ENCODE measurements at regions not wholly inside any gene's neighbourhood (a gene's known extent, or its start where the extent isn't known, plus 50 kb on each side); places are given as distances from the start of the nearest gene placed in this dataset.

GRCh38 chr7:7105800-7106582 is 76.4 kb upstream of the C1GALT1 start:
- H3K27me3 ChIP-seq (replicated peaks; ENCODE audit: control insufficient read depth, insufficient read depth, low read length): no peaks in the 10 kb centered on the region

GRCh38 chr7:7108931-7109330 is 73.4 kb upstream of the C1GALT1 start:
- no peak overlapping the region for H3K4me3 ChIP-seq (ENCODE audit: low read length)
- H3K36me3 ChIP-seq (ENCODE audit: control insufficient read depth, insufficient read depth, low read length, severe bottlenecking): no peaks in the 10 kb centered on the region
- peaks cover 6% of the 10 kb centered on the region for H3K9me3 ChIP-seq (ENCODE audit: control insufficient read depth, low read length)
- H3K27me3 ChIP-seq (replicated peaks; ENCODE audit: control insufficient read depth, insufficient read depth, low read length): no peaks in the 10 kb centered on the region
- peaks cover 11% of the 10 kb centered on the region for H3K4me1 ChIP-seq (ENCODE audit: control insufficient read depth, insufficient read depth, low read length)
- H3K9ac ChIP-seq (ENCODE audit: low read length): no peak overlapping the region
- DNase-seq (ENCODE audit: low read depth): no peak

More at GRCh38 chr7:7105800-7106582, 76.4 kb upstream of the C1GALT1 start:
- Histone ChIP-seq H3K4me3 (ENCODE audit: low read length) (no peak overlapping the region), H3K4me1 (ENCODE audit: control insufficient read depth, insufficient read depth, low read length) (peaks cover 14% of the 10 kb centered on the region), H3K9ac (ENCODE audit: low read length) (no peak overlapping the region), H3K9me3 (ENCODE audit: control insufficient read depth, low read length) (peaks cover 6% of the 10 kb centered on the region), H3K36me3 (ENCODE audit: control insufficient read depth, insufficient read depth, low read length, severe bottlenecking) (no peaks in the 10 kb centered on the region)
- no peak for DNase-seq (ENCODE audit: low read depth)

GRCh38 chr7:7109934-7110333 is 72.4 kb upstream of the C1GALT1 start:
- H3K36me3 ChIP-seq (ENCODE audit: control insufficient read depth, insufficient read depth, low read length, severe bottlenecking): no peaks in the 10 kb centered on the region
- H3K27me3 ChIP-seq (replicated peaks; ENCODE audit: control insufficient read depth, insufficient read depth, low read length): no peaks in the 10 kb centered on the region
- peaks cover 20% of the 10 kb centered on the region for H3K4me1 ChIP-seq (ENCODE audit: control insufficient read depth, insufficient read depth, low read length)
- H3K4me3 ChIP-seq (ENCODE audit: low read length): no peak overlapping the region
- H3K9me3 ChIP-seq (ENCODE audit: control insufficient read depth, low read length): peaks cover 6% of the 10 kb centered on the region
- no peak for DNase-seq (ENCODE audit: low read depth)
- H3K9ac ChIP-seq (ENCODE audit: low read length): no peak overlapping the region

GRCh38 chr7:7110706-7111105 is 71.6 kb upstream of the C1GALT1 start:
- Histone ChIP-seq H3K27me3 (replicated peaks; ENCODE audit: control insufficient read depth, insufficient read depth, low read length) (no peaks in the 10 kb centered on the region), H3K36me3 (ENCODE audit: control insufficient read depth, insufficient read depth, low read length, severe bottlenecking) (no peaks in the 10 kb centered on the region), H3K4me3 (ENCODE audit: low read length) (no peak overlapping the region), H3K9ac (ENCODE audit: low read length) (no peak overlapping the region), H3K9me3 (ENCODE audit: control insufficient read depth, low read length) (peaks cover 6% of the 10 kb centered on the region), H3K4me1 (ENCODE audit: control insufficient read depth, insufficient read depth, low read length) (peaks cover 28% of the 10 kb centered on the region)
- DNase-seq (ENCODE audit: low read depth): peak; percentile 56

GRCh38 chr7:7112868-7113267 is 69.5 kb upstream of the C1GALT1 start:
- Histone ChIP-seq H3K36me3 (ENCODE audit: control insufficient read depth, insufficient read depth, low read length, severe bottlenecking) (no peaks in the 10 kb centered on the region), H3K27me3 (replicated peaks; ENCODE audit: control insufficient read depth, insufficient read depth, low read length) (no peaks in the 10 kb centered on the region), H3K4me1 (ENCODE audit: control insufficient read depth, insufficient read depth, low read length) (peaks cover 25% of the 10 kb centered on the region), H3K4me3 (ENCODE audit: low read length) (no peak overlapping the region), H3K9ac (ENCODE audit: low read length) (no peak overlapping the region), H3K9me3 (ENCODE audit: control insufficient read depth, low read length) (peaks cover 6% of the 10 kb centered on the region)
- DNase-seq (ENCODE audit: low read depth): no peak

- Histone ChIP-seq H3K9ac (ENCODE audit: low read length) (peak overlapping the region; percentile 17), H3K36me3 (ENCODE audit: control insufficient read depth, insufficient read depth, low read length, severe bottlenecking) (no peaks in the 10 kb centered on the region), H3K9me3 (ENCODE audit: control insufficient read depth, low read length) (no peaks in the 10 kb centered on the region), H3K27me3 (replicated peaks; ENCODE audit: control insufficient read depth, insufficient read depth, low read length) (no peaks in the 10 kb centered on the region), H3K4me1 (ENCODE audit: control insufficient read depth, insufficient read depth, low read length) (peaks cover 25% of the 10 kb centered on the region), H3K4me3 (ENCODE audit: low read length) (peak overlapping the region; percentile 17)
- DNase-seq (ENCODE audit: low read depth): peak; percentile 31
These were observed 67.6 kb upstream of the C1GALT1 start for GRCh38 chr7:7114575-7115291.

- no peak overlapping the region for H3K4me3 ChIP-seq (ENCODE audit: low read length)
- no peaks in the 10 kb centered on the region for H3K9me3 ChIP-seq (ENCODE audit: control insufficient read depth, low read length)
- H3K36me3 ChIP-seq (ENCODE audit: control insufficient read depth, insufficient read depth, low read length, severe bottlenecking): no peaks in the 10 kb centered on the region
- no peak for DNase-seq (ENCODE audit: low read depth)
- H3K4me1 ChIP-seq (ENCODE audit: control insufficient read depth, insufficient read depth, low read length): peaks cover 32% of the 10 kb centered on the region
- H3K27me3 ChIP-seq (replicated peaks; ENCODE audit: control insufficient read depth, insufficient read depth, low read length): no peaks in the 10 kb centered on the region
- H3K9ac ChIP-seq (ENCODE audit: low read length): no peak overlapping the region
These were observed 64.3 kb upstream of the C1GALT1 start for GRCh38 chr7:7117935-7118586.

GRCh38 chr7:7118822-7119221 is 63.5 kb upstream of the C1GALT1 start:
- Histone ChIP-seq H3K4me3 (ENCODE audit: low read length) (no peak overlapping the region), H3K27me3 (replicated peaks; ENCODE audit: control insufficient read depth, insufficient read depth, low read length) (no peaks in the 10 kb centered on the region), H3K9me3 (ENCODE audit: control insufficient read depth, low read length) (no peaks in the 10 kb centered on the region), H3K4me1 (ENCODE audit: control insufficient read depth, insufficient read depth, low read length) (peaks cover 39% of the 10 kb centered on the region), H3K9ac (ENCODE audit: low read length) (no peak overlapping the region), H3K36me3 (ENCODE audit: control insufficient read depth, insufficient read depth, low read length, severe bottlenecking) (no peaks in the 10 kb centered on the region)
- no peak for DNase-seq (ENCODE audit: low read depth)

- no peaks in the 10 kb centered on the region for H3K36me3 ChIP-seq (ENCODE audit: control insufficient read depth, insufficient read depth, low read length, severe bottlenecking)
- no peak overlapping the region for H3K9ac ChIP-seq (ENCODE audit: low read length)
- H3K4me1 ChIP-seq (ENCODE audit: control insufficient read depth, insufficient read depth, low read length): peaks cover 38% of the 10 kb centered on the region
- H3K27me3 ChIP-seq (replicated peaks; ENCODE audit: control insufficient read depth, insufficient read depth, low read length): no peaks in the 10 kb centered on the region
- DNase-seq (ENCODE audit: low read depth): no peak
- no peaks in the 10 kb centered on the region for H3K9me3 ChIP-seq (ENCODE audit: control insufficient read depth, low read length)
- H3K4me3 ChIP-seq (ENCODE audit: low read length): no peak overlapping the region
These were observed 62.6 kb upstream of the C1GALT1 start for GRCh38 chr7:7119729-7120128.

- Histone ChIP-seq H3K9ac (ENCODE audit: low read length) (peak overlapping the region; percentile 65), H3K4me1 (ENCODE audit: control insufficient read depth, insufficient read depth, low read length) (peaks cover 30% of the 10 kb centered on the region), H3K4me3 (ENCODE audit: low read length) (peak overlapping the region; percentile 18), H3K27me3 (replicated peaks; ENCODE audit: control insufficient read depth, insufficient read depth, low read length) (no peaks in the 10 kb centered on the region), H3K36me3 (ENCODE audit: control insufficient read depth, insufficient read depth, low read length, severe bottlenecking) (no peaks in the 10 kb centered on the region), H3K9me3 (ENCODE audit: control insufficient read depth, low read length) (no peaks in the 10 kb centered on the region)
- peak; percentile 52 for DNase-seq (ENCODE audit: low read depth)
These were observed 60.3 kb upstream of the C1GALT1 start for GRCh38 chr7:7122033-7122478.

- no peaks in the 10 kb centered on the region for H3K36me3 ChIP-seq (ENCODE audit: control insufficient read depth, insufficient read depth, low read length, severe bottlenecking)
- H3K27me3 ChIP-seq (replicated peaks; ENCODE audit: control insufficient read depth, insufficient read depth, low read length): no peaks in the 10 kb centered on the region
- peak overlapping the region; percentile 37 for H3K4me3 ChIP-seq (ENCODE audit: low read length)
- H3K9ac ChIP-seq (ENCODE audit: low read length): peak overlapping the region; percentile 65
- peaks cover 30% of the 10 kb centered on the region for H3K4me1 ChIP-seq (ENCODE audit: control insufficient read depth, insufficient read depth, low read length)
- no peaks in the 10 kb centered on the region for H3K9me3 ChIP-seq (ENCODE audit: control insufficient read depth, low read length)
- DNase-seq (ENCODE audit: low read depth): peak; percentile 91
These were observed 59.6 kb upstream of the C1GALT1 start for GRCh38 chr7:7122701-7123281.

All from adipocyte (in vitro differentiated cells).